SK-N-SH (cell line): ENCODE measurements at regions not wholly inside any gene's neighbourhood (a gene's known extent, or its start where the extent isn't known, plus 50 kb on each side); places are given as distances from the start of the nearest gene placed in this dataset.

Experiments
- CTCF ChIA-PET: fragments of 300-600, 350-600 bp; formaldehyde crosslinking; extraction: SDS; loops from one replicate; lab custom pipeline; 2021; lab: Yijun Ruan, JAX
- POLR2A ChIA-PET: fragments of 350-600 bp; sonication (Branson Sonifier 250); formaldehyde crosslinking; extraction: SDS; loops from one replicate; lab custom pipeline; 2020; ENCODE audit warnings: antibody characterized with exemption, inconsistent platforms; lab: Yijun Ruan, JAX
- DNase-seq: peaks from one replicate; pipeline ENCODE4 v3.0.0; 2012
- H2AFZ ChIP-seq: fragments of 200-600 bp; sonication (generic); 2 replicates; pipeline ENCODE4 v1.8.1; 2016; ENCODE audit warnings: antibody characterized with exemption, mild to moderate bottlenecking, low read depth
- H3F3A ChIP-seq: fragments of 200-600 bp; sonication (generic); replicated peaks from 2 replicates; pipeline ENCODE3; 2016; ENCODE audit warnings: antibody characterized with exemption, mild to moderate bottlenecking; ENCODE audit not compliant: insufficient read depth
- H3K27ac ChIP-seq, 2 experiments: fragments of 200-500 bp in 1 of 2; fragments of 200-600 bp in 1 of 2; sonication (Bioruptor generic) in 1 of 2; sonication (generic), shearing (Covaris generic) in 1 of 2; 2 replicates each; pipeline versions ENCODE4 v1.5.1 to v1.6.1; 2014 to 2016; ENCODE audit warnings: low read depth in 2 of 2, inconsistent platforms in 1 of 2, low read length in 1 of 2, mild to moderate bottlenecking in 1 of 2, mixed read lengths in 1 of 2
- H3K27me3 ChIP-seq: fragments of 200-600 bp; sonication (generic), shearing (Covaris generic); 2 replicates; pipeline ENCODE4 v1.6.1; 2016; ENCODE audit warnings: mixed run types; ENCODE audit not compliant: insufficient read depth
- H3K36me3 ChIP-seq, 2 experiments: fragments of 200-500 bp in 1 of 2; fragments of 200-600 bp in 1 of 2; sonication (Bioruptor generic) in 1 of 2; sonication (generic) in 1 of 2; replicated peaks in 1 of 2; 2 replicates each; pipeline versions ENCODE3 to v1.5.1; 2014 to 2016; ENCODE audit warnings: low read length in 1 of 2, mild to moderate bottlenecking in 1 of 2; ENCODE audit not compliant: insufficient read depth in 2 of 2, control insufficient read depth in 1 of 2
- H3K4me1 ChIP-seq, 2 experiments: fragments of 200-500 bp in 1 of 2; fragments of 200-600 bp in 1 of 2; sonication (Bioruptor generic) in 1 of 2; sonication (generic), shearing (Covaris generic) in 1 of 2; 2 replicates each; pipeline versions ENCODE4 v1.5.1 to v1.6.1; 2014 to 2016; ENCODE audit warnings: low read depth in 1 of 2, low read length in 1 of 2, mixed run types in 1 of 2; ENCODE audit not compliant: insufficient read depth in 2 of 2, control insufficient read depth in 1 of 2
- H3K4me2 ChIP-seq: fragments of 200-600 bp; sonication (generic), shearing (Covaris generic); 2 replicates; pipeline ENCODE4 v1.6.1; 2017; ENCODE audit warnings: mixed run types
- H3K4me3 ChIP-seq, 2 experiments: fragments of 200-500 bp in 1 of 2; fragments of 200-600 bp in 1 of 2; sonication (Bioruptor generic) in 1 of 2; sonication (generic), shearing (Covaris generic) in 1 of 2; 2 replicates each; pipeline versions ENCODE4 v1.5.1 to v1.8.1; 2014 to 2016; ENCODE audit warnings: low read depth in 2 of 2, inconsistent platforms in 1 of 2, low read length in 1 of 2, mild to moderate bottlenecking in 1 of 2, mixed read lengths in 1 of 2, moderate library complexity in 1 of 2
- H3K79me2 ChIP-seq: fragments of 200-600 bp; sonication (generic); 2 replicates; pipeline ENCODE4 v1.8.1; 2017; ENCODE audit warnings: mild to moderate bottlenecking; ENCODE audit not compliant: insufficient read depth
- H3K9ac ChIP-seq: fragments of 200-600 bp; sonication (generic); 2 replicates; pipeline ENCODE4 v1.6.1; 2017; ENCODE audit warnings: mixed run types
- H3K9me2 ChIP-seq: fragments of 200-600 bp; sonication (generic); 2 replicates; pipeline ENCODE4 v1.6.1; 2017; ENCODE audit warnings: mixed run types
- H3K9me3 ChIP-seq: fragments of 200-600 bp; sonication (generic); 2 replicates; pipeline ENCODE4 v1.6.1; 2017; ENCODE audit warnings: mixed run types, mild to moderate bottlenecking, moderate library complexity
- H4K20me1 ChIP-seq: fragments of 200-600 bp; sonication (generic); 2 replicates; pipeline ENCODE4 v1.6.1; 2017; ENCODE audit warnings: mild to moderate bottlenecking, mixed run types; ENCODE audit not compliant: insufficient read depth
- EP300 ChIP-seq, 2 experiments: IDR thresholded peaks; 2 replicates each; pipeline versions ENCODE4 v1.4.0 to v1.6.1; 2012; ENCODE audit warnings: borderline replicate concordance in 1 of 2, low read depth in 1 of 2, low read length in 1 of 2
- EZH2phosphoT487 ChIP-seq: fragments of 200-600 bp; sonication (generic); IDR thresholded peaks from 2 replicates; pipeline ENCODE4 v1.6.1; 2017; ENCODE audit warnings: low read depth, mixed run types, mild to moderate bottlenecking, antibody characterized with exemption, moderate library complexity, borderline replicate concordance
- FOXJ3 ChIP-seq: sonication (generic); formaldehyde crosslinking; IDR thresholded peaks from 2 replicates; pipeline ENCODE4 v1.5.1; 2020; ENCODE audit warnings: mild to moderate bottlenecking, missing genetic modification reagents
- FOXM1 ChIP-seq: IDR thresholded peaks from 2 replicates; pipeline ENCODE4 v1.4.0; 2012; ENCODE audit warnings: low read depth, mild to moderate bottlenecking
- GABPA ChIP-seq: IDR thresholded peaks from 2 replicates; pipeline ENCODE4 v1.4.0; 2012; ENCODE audit warnings: low read depth, mild to moderate bottlenecking
- GATA2 ChIP-seq: sonication (generic); formaldehyde crosslinking; IDR thresholded peaks from 2 replicates; pipeline ENCODE4 v1.5.0; 2020; ENCODE audit warnings: mild to moderate bottlenecking, missing genetic modification reagents
- IRF3 ChIP-seq: fragments of 150-350 bp; IDR thresholded peaks from 2 replicates; pipeline ENCODE4 v1.6.1; 2016; ENCODE audit warnings: mild to moderate bottlenecking, low read depth, low read length
- JUND ChIP-seq: IDR thresholded peaks from 2 replicates; pipeline ENCODE4 v1.4.0; 2012
- NRF1 ChIP-seq: IDR thresholded peaks from 2 replicates; pipeline ENCODE4 v1.6.1; 2012; ENCODE audit warnings: low read depth, mild to moderate bottlenecking, low read length
- RCOR1 ChIP-seq: fragments of 150-350 bp; IDR thresholded peaks from 2 replicates; pipeline ENCODE4 v1.6.1; 2017; ENCODE audit warnings: antibody characterized with exemption, low read length
- RFX5 ChIP-seq: IDR thresholded peaks from 2 replicates; pipeline ENCODE4 v1.6.1; 2012; ENCODE audit warnings: mild to moderate bottlenecking, improper control_type of control experiment, low read length
- TAF1 ChIP-seq: IDR thresholded peaks from 2 replicates; pipeline ENCODE4 v1.6.1; 2012; ENCODE audit warnings: low read depth, mild to moderate bottlenecking, low read length, moderate library complexity, borderline replicate concordance
- TCF12 ChIP-seq: IDR thresholded peaks from 2 replicates; pipeline ENCODE4 v1.4.0; 2012
- USF1 ChIP-seq: IDR thresholded peaks from 2 replicates; pipeline ENCODE4 v1.4.0; 2012; ENCODE audit warnings: low read depth, borderline replicate concordance
- YY1 ChIP-seq: IDR thresholded peaks from 2 replicates; pipeline ENCODE4 v1.4.0; 2012; ENCODE audit warnings: low read depth, mild to moderate bottlenecking
- ZBTB33 ChIP-seq: IDR thresholded peaks from 2 replicates; pipeline ENCODE4 v1.4.0; 2012; ENCODE audit warnings: low read depth, borderline replicate concordance
- WGBS: methylation state at CpG from one replicate; pipeline ENCODE4 v1.1.6; 2017; ENCODE audit warnings: low lambda C conversion rate; 5-methylcytosine and 5-hydroxymethylcytosine counted together

- Histone ChIP-seq H3K27me3 (no peaks in the 10 kb centered on the region), H3K79me2 (no peaks in the 10 kb centered on the region), H3K27ac (peak overlapping the region; percentile 50 to 78; a peak in 2 of 4 replicates), H3K9me3 (no peaks in the 10 kb centered on the region), H3K9ac (no peak overlapping the region), H4K20me1 (no peaks in the 10 kb centered on the region), H2AFZ (peak overlapping the region; percentile 19; the same call in 1 of the 2 replicates), H3F3A (peaks cover 5% of the 10 kb centered on the region), H3K36me3 (no peaks in the 10 kb centered on the region)
- CTCF ChIA-PET, result interaction anchor here (0.5 kb wide), 1 partner anchor 139 kb away, joined by 3 read pairs; no protein-coding TSS in a partner anchor
- 37% methylated on average over 3 of the region's 3 CpGs for WGBS
- TF ChIP-seq TCF12 (no peak), NRF1 (no peak), ZBTB33 (no peak), GABPA (no peak), IRF3 (no peak), YY1 (no peak), GATA2 (CRISPR knock-in tag) (no peak), EZH2phosphoT487 (no peak), RFX5 (no peak), FOXM1 (no peak), USF1 (no peak)
- TF ChIP-seq, all 33 proteins: peak for 0
- POLR2A ChIA-PET, result no interaction called here
- Histone ChIP-seq H3K9me2 (no peaks in the 10 kb centered on the region), H3K4me3 (no peak overlapping the region), H3K4me1 (peaks cover 0 to 21% of the 10 kb centered on the region in 2 experiments; a peak in 2 of 4 replicates), H3K4me2 (no peak overlapping the region)
- DNase-seq, result no peak
Measured at GRCh38 chr4:33062155-33062806, 2342.1 kb downstream of the PCDH7 start.

GRCh38 chr4:33063241-33063640, 2343.1 kb downstream of the PCDH7 start:
- 1% methylated on average over 2 of the region's 2 CpGs for WGBS
- Histone ChIP-seq H3K36me3 (no peaks in the 10 kb centered on the region), H2AFZ (peak overlapping the region; percentile 7; the same call in 1 of the 2 replicates), H3K4me1 (peaks cover 0 to 21% of the 10 kb centered on the region in 2 experiments; a peak in 2 of 4 replicates), H3K79me2 (no peaks in the 10 kb centered on the region), H3K27ac (peak overlapping the region; percentile 50 to 82; a peak in 3 of 4 replicates), H4K20me1 (no peaks in the 10 kb centered on the region), H3K9me2 (no peaks in the 10 kb centered on the region), H3K4me2 (no peak overlapping the region), H3K9ac (no peak overlapping the region; the same call in 1 of the 2 replicates), H3F3A (peaks cover 5% of the 10 kb centered on the region), H3K27me3 (no peaks in the 10 kb centered on the region), H3K4me3 (no peak overlapping the region), H3K9me3 (no peaks in the 10 kb centered on the region)
- no peak for DNase-seq
- POLR2A ChIA-PET, result no interaction called here
- CTCF ChIA-PET, result no interaction called here
- TF ChIP-seq JUND, result peak; percentile 65
- TF ChIP-seq RCOR1, result no peak
- no peak for TF ChIP-seq FOXJ3 (CRISPR knock-in tag)
- no peak for TF ChIP-seq EZH2phosphoT487
- TF ChIP-seq IRF3, result no peak
- peak; percentile 52 to 60 for TF ChIP-seq EP300 (IDR thresholded peaks at IDR 0.05; ENCODE audit: borderline replicate concordance in 1 of 2, low read depth in 1 of 2, low read length in 1 of 2)
- no peak for TF ChIP-seq ZBTB33
- TF ChIP-seq TAF1, result no peak
